ENCODE measurements at regions not wholly inside any gene's neighbourhood (a gene's known extent, or its start where the extent isn't known, plus 50 kb on each side); places are given as distances from the start of the nearest gene placed in this dataset.

DNA sequence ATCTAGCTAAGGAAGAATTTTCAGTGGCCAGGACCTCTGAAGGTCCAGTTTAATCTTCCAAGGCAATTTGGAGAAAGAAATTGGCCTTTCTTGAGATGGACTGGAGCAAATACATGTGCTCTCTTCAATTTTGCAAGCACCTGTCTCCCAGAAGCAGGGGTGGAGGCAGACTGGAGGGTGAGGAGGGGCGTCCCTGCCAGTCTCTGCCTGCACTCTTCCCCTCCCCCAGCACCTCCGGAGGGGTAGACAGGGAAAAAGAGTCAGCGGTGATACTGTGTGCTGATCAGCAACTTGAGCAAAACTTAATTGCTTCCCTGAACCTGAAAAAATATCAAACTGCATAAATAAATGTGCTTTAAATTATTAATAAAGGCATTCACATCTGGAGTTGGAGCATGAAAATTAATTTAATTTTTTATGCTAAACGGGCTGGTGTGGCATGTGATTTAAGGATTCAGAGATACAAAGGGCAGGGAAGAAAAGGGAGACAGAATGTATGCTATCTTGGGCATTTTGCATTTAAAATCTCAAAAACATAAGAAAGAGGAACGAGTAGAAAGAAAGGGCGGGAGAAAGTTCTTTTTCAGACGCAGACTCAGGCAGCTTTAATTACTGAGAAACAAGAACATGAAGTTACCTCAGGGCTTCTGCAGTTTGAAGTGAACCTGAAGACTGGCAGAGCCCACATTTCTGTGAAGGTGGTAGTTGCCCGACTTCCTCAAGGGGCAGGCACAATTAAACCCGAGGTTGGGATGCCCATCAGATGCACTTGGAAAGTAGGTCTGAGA, 319.7 kb downstream of the UACA start:
- TF ChIP-seq, protein P1, sequence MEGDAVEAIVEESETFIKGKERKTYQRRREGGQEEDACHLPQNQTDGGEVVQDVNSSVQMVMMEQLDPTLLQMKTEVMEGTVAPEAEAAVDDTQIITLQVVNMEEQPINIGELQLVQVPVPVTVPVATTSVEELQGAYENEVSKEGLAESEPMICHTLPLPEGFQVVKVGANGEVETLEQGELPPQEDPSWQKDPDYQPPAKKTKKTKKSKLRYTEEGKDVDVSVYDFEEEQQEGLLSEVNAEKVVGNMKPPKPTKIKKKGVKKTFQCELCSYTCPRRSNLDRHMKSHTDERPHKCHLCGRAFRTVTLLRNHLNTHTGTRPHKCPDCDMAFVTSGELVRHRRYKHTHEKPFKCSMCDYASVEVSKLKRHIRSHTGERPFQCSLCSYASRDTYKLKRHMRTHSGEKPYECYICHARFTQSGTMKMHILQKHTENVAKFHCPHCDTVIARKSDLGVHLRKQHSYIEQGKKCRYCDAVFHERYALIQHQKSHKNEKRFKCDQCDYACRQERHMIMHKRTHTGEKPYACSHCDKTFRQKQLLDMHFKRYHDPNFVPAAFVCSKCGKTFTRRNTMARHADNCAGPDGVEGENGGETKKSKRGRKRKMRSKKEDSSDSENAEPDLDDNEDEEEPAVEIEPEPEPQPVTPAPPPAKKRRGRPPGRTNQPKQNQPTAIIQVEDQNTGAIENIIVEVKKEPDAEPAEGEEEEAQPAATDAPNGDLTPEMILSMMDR (IDR thresholded peaks at IDR 0.05; ENCODE audit: insufficient read depth, low read depth, low read length, missing control alignments) = no peak
- DNase-seq (ENCODE audit: low read depth) = no peak
- no peak overlapping the region for H3K4me3 ChIP-seq (ENCODE audit: low read length)

DNA sequence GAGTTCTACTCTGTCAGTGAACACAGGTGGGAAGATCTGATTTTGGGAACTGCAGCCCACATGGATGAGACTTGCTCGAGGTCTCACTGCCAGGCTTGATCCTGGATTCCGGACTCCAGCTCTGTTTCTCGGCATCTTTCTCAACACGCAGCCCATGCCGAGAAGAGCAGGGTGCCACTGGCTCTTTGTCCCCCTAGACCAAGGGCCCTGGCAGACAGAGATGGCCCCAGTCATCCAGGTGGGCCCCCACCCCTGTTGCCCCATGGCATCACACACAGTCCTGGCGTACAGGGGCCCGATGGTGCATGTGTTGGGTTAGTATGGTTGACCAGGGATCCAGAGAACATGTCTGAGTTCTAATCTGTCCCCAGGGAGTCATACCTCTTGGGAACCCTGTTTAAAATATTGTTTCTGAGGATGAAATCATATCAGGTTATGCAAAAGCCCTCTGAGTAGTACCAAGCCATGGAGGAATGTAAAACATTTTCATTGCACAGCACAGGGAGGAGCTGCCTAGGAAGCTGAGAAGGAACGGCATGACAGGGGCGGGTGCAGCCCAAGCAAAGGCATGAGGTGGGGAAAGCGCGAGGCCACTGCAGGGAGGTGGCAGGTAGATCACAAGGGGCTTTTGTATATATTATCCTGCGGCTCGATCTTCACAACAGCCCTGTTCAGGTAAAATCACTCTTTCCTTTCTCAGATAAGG, 320.6 kb downstream of the UACA start:
- DNase-seq (ENCODE audit: low read depth) = peak; percentile 26
- TF ChIP-seq, protein P1 (IDR thresholded peaks at IDR 0.05; ENCODE audit: insufficient read depth, low read depth, low read length, missing control alignments) = no peak
- no peak overlapping the region for H3K4me3 ChIP-seq (ENCODE audit: low read length)

DNA sequence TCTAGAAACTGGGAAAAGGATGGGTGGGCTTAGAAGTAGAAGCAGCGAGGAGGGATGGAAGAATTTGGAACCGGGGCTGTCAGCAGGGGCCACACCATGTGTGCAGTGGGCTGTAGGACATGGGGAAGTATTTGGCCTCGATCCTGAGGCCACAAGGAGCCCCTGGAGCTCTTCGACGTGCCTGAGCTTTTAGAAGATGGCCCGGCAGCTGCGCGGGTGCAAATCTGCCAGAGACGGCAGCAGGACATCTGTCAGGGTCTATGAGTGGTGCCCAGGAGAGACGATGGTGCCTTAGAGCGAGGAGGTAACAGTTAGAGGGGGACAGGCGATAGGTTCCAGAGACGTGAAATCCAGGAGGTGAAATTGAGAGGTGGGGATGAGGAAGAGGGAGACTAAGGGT, 321.1 kb downstream of the UACA start:
- H3K4me3 ChIP-seq (ENCODE audit: low read length) = no peak overlapping the region
- no peak for DNase-seq (ENCODE audit: low read depth)
- TF ChIP-seq, protein P1 (IDR thresholded peaks at IDR 0.05; ENCODE audit: insufficient read depth, low read depth, low read length, missing control alignments) = no peak

DNA sequence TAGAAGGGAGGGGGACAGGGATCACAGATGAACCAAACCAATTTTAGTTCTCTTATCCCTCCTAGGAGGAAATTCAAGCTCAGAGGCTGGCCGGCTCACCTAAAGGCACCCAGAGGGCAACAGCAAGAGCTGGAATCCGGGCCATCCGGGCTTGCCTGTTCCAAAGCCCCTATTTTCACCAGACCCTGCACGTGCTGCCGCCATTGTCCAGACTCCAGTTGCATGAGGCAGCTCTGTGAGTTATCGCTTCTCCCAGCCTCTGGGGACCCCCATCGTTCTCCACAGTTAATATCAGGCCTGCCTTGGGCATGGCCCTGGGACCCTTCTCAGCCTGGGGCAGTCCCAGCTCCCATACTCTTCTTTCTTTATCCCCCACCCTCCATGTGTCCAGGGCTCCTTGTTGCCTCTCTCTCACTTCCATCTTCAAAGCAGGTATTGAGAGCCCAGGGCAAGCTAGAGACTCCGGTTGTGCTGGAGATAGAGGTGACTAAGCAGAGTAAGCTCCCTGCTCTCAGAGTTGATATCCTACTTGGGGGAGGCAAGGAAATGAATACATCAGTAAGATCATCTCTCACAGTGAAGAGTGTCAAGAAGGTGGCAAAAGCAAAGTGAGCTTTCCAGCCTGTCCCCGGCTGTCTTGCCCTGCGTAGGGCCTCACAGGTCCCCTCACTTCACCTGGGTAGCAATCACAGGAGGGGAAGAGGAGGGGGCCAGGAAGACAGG, 322.8 kb downstream of the UACA start:
- no peak overlapping the region for H3K4me3 ChIP-seq (ENCODE audit: low read length)
- TF ChIP-seq, protein P1 (IDR thresholded peaks at IDR 0.05; ENCODE audit: insufficient read depth, low read depth, low read length, missing control alignments) = no peak
- peak; percentile 11 for DNase-seq (ENCODE audit: low read depth)

DNA sequence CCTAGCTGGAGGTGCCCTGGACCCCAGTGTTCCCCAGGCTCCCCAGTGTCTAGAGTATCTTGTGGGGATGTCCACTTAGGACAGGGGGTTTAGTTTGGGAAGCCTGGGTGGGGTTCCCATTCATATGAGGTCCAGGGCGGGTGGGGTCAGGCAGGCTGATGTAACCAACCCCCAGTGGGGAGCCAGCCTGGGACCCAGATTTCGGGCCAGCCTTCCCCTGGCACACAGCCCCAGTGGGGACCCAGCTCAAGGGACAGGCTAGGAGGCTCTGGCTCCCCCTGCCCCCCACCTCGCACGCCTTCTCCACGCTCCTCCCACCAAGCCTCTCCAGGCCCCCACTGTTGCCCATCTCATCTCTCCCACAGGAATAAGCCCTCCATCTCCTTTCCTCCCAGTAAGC, 323.5 kb downstream of the UACA start:
- no peak for DNase-seq (ENCODE audit: low read depth)
- TF ChIP-seq, protein P1 (IDR thresholded peaks at IDR 0.05; ENCODE audit: insufficient read depth, low read depth, low read length, missing control alignments) = no peak
- no peak overlapping the region for H3K4me3 ChIP-seq (ENCODE audit: low read length)

DNA sequence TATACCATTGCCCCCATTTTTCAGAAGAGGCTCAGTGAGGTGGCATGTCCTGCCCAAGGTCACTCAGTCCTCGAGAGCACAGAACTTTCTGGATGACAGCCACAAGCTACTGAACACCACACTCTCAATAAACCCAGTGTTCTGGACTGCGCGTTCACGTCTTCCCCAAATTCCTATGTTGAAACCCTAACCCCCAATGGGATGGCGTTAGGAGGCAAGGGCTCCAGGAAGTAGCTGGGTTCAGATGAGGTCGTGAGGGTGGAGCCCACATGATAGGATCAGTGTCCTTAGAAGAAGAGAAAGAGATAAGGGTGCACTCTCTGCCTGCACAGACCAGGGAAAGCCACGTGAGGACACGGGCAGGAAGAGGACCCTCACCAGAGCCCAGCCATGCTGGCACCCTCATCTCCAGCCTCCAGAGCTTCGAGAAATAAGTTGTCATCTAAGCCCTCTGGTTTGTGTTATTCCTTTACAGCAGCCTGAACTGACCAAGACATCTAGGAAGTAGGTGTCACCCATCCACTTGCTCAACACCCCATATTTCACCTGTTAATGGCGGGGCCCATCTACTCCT, 324.0 kb downstream of the UACA start:
- TF ChIP-seq, protein P1 (IDR thresholded peaks at IDR 0.05; ENCODE audit: insufficient read depth, low read depth, low read length, missing control alignments) = no peak
- no peak overlapping the region for H3K4me3 ChIP-seq (ENCODE audit: low read length)
- no peak for DNase-seq (ENCODE audit: low read depth)

Data from epithelial cell of esophagus (primary cell).